Natural killer cell (primary cell): ENCODE measurements at regions not wholly inside any gene's neighbourhood (a gene's known extent, or its start where the extent isn't known, plus 50 kb on each side); places are given as distances from the start of the nearest gene placed in this dataset.

Experiments used
- ATAC-seq, 3 donors: fragments of 150-1000 bp in 2 of 3; fragments of 200-7000 bp in 1 of 3; cut with Tn5 transposase; 1 replicate in 1 of 3; 2 replicates in 2 of 3; pipeline ENCODE4 v1.10.0; 2021; ENCODE audit warnings: mild to moderate bottlenecking in 2 of 3, moderate library complexity in 2 of 3
- DNase-seq, 2 donors: peaks; one replicate each; pipeline versions ENCODE4 v3.0.0 to v3.0.0-alpha.2; 2013 to 2021; ENCODE audit warnings: mixed read lengths in 1 of 2
- H3K27ac ChIP-seq: one replicate; pipeline ENCODE4 v1.5.1; 2013; ENCODE audit warnings: mild to moderate bottlenecking, low read length
- H3K27me3 ChIP-seq: one replicate; pipeline ENCODE4 v1.6.1; 2013; ENCODE audit warnings: low read length; ENCODE audit not compliant: control insufficient read depth, insufficient read depth
- H3K36me3 ChIP-seq: one replicate; pipeline ENCODE4 v1.6.1; 2013; ENCODE audit warnings: low read length; ENCODE audit not compliant: control insufficient read depth, insufficient read depth
- H3K4me1 ChIP-seq: one replicate; pipeline ENCODE4 v1.6.1; 2013; ENCODE audit warnings: low read length; ENCODE audit not compliant: control insufficient read depth, insufficient read depth
- H3K4me3 ChIP-seq: one replicate; pipeline ENCODE4 v1.5.1; 2013; ENCODE audit warnings: low read length
- H3K9me3 ChIP-seq: one replicate; pipeline ENCODE4 v1.6.1; 2013; ENCODE audit warnings: low read length; ENCODE audit not compliant: control insufficient read depth, insufficient read depth
- H3K27ac Mint-ChIP-seq, 2 donors: one replicate each; pipeline ENCODE4 v1.8.0; 2022; ENCODE audit warnings: mild to moderate bottlenecking in 2 of 2, mixed read lengths in 2 of 2, moderate library complexity in 1 of 2
- H3K27me3 Mint-ChIP-seq, 2 donors: one replicate each; pipeline ENCODE4 v1.8.0; 2022; ENCODE audit warnings: low read depth in 2 of 2, mixed read lengths in 2 of 2
- H3K36me3 Mint-ChIP-seq: one replicate; pipeline ENCODE4 v1.8.0; 2022; ENCODE audit warnings: mixed read lengths
- H3K4me1 Mint-ChIP-seq, 2 donors: one replicate each; pipeline ENCODE4 v1.8.0; 2022; ENCODE audit warnings: mixed read lengths in 2 of 2
- H3K4me3 Mint-ChIP-seq: one replicate; pipeline ENCODE4 v1.8.0; 2022; ENCODE audit warnings: mild to moderate bottlenecking, moderate library complexity, mixed read lengths
- H3K9me3 Mint-ChIP-seq, 2 donors: one replicate each; pipeline ENCODE4 v1.8.0; 2022; ENCODE audit warnings: mixed read lengths in 2 of 2
- WGBS: methylation state at CpG from one replicate; pipeline ENCODE4 v1.1.7; 2013; ENCODE audit warnings: missing lambda C conversion rate; ENCODE audit not compliant: insufficient coverage; 5-methylcytosine and 5-hydroxymethylcytosine counted together
- intact Hi-C: fragments of 100-400 bp; cut with micrococcal nuclease; formaldehyde crosslinking; loops from one replicate; pipeline ENCODE4 v1.14.2; 2022
- TF ChIP-seq, protein P1 (sequence below): fragments of 200-600 bp; IDR thresholded peaks from one replicate; pipeline ENCODE4 v1.8.0; 2022; ENCODE audit warnings: antibody characterized with exemption

DNA sequence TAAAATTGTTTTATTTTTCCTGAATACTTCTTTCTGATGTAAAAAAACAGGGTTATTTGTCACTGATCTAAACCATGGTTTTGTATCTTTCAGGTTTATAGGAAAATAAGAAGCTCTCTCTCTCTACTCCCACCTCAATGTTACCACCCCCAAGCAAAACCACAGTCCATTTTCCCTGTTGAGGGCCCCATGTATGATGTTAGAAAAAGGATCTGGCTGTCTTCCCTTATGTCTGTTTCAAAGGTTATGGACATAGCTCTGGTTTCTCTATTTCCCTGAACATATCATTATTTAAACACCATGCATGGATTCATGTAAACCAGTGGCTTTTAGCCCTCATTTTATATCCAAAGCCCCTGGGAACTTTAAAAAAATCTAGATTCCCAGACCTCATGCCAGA lies 649.0 kb upstream of the TBX3 start:
- Histone ChIP-seq H3K4me3 (no peak overlapping the region), H3K9me3 (no peaks in the 10 kb centered on the region), H3K27ac (no peak overlapping the region), H3K36me3 (no peaks in the 10 kb centered on the region), H3K27me3 (no peaks in the 10 kb centered on the region), H3K4me1 (no peaks in the 10 kb centered on the region)
- peaks cover 2 to 5% of the 10 kb centered on the region in 2 donors for H3K9me3 Mint-ChIP-seq
- TF ChIP-seq, protein P1, sequence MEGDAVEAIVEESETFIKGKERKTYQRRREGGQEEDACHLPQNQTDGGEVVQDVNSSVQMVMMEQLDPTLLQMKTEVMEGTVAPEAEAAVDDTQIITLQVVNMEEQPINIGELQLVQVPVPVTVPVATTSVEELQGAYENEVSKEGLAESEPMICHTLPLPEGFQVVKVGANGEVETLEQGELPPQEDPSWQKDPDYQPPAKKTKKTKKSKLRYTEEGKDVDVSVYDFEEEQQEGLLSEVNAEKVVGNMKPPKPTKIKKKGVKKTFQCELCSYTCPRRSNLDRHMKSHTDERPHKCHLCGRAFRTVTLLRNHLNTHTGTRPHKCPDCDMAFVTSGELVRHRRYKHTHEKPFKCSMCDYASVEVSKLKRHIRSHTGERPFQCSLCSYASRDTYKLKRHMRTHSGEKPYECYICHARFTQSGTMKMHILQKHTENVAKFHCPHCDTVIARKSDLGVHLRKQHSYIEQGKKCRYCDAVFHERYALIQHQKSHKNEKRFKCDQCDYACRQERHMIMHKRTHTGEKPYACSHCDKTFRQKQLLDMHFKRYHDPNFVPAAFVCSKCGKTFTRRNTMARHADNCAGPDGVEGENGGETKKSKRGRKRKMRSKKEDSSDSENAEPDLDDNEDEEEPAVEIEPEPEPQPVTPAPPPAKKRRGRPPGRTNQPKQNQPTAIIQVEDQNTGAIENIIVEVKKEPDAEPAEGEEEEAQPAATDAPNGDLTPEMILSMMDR, result no peak
- H3K4me1 Mint-ChIP-seq, result no peaks in the 10 kb centered on the region
- H3K27ac Mint-ChIP-seq, result no peak overlapping the region
- intact Hi-C loops, result no loop called here
- DNase-seq (no peak), ATAC-seq (no peak)
- no peaks in the 10 kb centered on the region for H3K36me3 Mint-ChIP-seq
- H3K27me3 Mint-ChIP-seq, result no peaks in the 10 kb centered on the region
- no peak overlapping the region for H3K4me3 Mint-ChIP-seq

DNA sequence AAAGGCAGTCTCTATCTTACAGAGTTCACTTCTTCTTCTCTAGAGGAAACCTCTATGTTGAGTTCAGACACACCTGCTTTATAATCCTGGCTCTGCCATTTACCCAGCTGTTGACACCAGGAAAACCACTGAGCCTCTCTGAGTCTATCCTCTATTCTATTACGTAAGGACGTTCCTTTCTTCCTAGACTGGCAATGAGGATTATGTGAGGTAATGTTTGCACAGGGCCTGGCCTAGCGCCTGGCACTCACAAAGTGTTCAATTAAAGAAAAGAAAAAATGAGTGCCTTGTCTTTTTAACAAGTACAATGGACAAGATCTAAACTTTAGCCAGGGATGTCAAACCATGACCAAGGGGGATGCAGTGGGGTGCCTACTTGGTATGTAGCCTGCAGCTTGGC lies 641.9 kb upstream of the TBX3 start:
- H3K4me3 Mint-ChIP-seq, result no peak overlapping the region
- no peaks in the 10 kb centered on the region for H3K4me1 Mint-ChIP-seq
- Histone ChIP-seq H3K27me3 (no peaks in the 10 kb centered on the region), H3K4me3 (no peak overlapping the region), H3K36me3 (no peaks in the 10 kb centered on the region), H3K27ac (no peak overlapping the region), H3K9me3 (no peaks in the 10 kb centered on the region), H3K4me1 (no peaks in the 10 kb centered on the region)
- TF ChIP-seq, protein P1, result no peak
- DNase-seq (no peak), ATAC-seq (no peak)
- H3K27ac Mint-ChIP-seq, result no peak overlapping the region
- H3K9me3 Mint-ChIP-seq, result peaks cover 9 to 13% of the 10 kb centered on the region in 2 donors
- peaks cover 7% of the 10 kb centered on the region for H3K36me3 Mint-ChIP-seq
- peaks cover 0 to 2% of the 10 kb centered on the region in 2 donors for H3K27me3 Mint-ChIP-seq
- WGBS, result 94% methylated on average over 2 of the region's 3 CpGs
- intact Hi-C loops, result no loop called here

DNA sequence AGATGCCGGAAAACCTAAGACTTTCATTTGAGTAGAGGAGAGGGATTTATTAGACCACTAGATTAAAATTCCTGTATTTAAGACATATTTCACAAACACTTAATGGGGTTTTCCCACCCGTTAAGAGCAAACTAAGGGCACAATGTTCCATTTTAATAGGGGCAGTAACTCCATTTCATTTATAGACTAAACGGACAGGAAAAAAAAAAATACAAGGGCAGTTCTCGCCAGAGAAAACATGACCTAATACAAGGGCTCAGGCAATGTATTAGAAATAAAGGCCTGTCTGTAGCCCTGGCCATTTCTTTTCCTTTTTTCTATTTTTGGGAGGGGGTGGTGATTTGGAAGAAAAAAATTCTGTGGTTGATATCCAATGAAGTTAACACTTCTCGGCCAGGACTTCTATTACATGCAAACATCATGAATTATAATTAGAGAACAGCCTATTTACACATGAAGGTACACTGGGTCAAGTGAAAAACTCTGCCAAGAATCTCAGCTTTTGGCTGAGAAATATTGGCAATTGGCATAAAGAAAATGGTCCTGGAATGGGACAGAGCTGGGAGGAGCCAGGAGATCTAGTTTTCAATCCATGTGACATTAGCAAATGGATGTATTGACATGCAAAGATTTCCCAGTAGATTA lies 641.1 kb upstream of the TBX3 start:
- Histone ChIP-seq H3K4me3 (no peak overlapping the region), H3K9me3 (no peaks in the 10 kb centered on the region), H3K27me3 (no peaks in the 10 kb centered on the region), H3K36me3 (no peaks in the 10 kb centered on the region), H3K4me1 (no peaks in the 10 kb centered on the region), H3K27ac (no peak overlapping the region)
- WGBS, result 93% methylated on average over 4 of the region's 5 CpGs
- intact Hi-C loops, result no loop called here
- Mint-ChIP-seq H3K9me3 (peaks cover 9 to 13% of the 10 kb centered on the region in 2 donors), H3K4me3 (no peak overlapping the region), H3K27ac (no peak overlapping the region), H3K4me1 (no peaks in the 10 kb centered on the region), H3K27me3 (peaks cover 0 to 2% of the 10 kb centered on the region in 2 donors), H3K36me3 (peaks cover 7% of the 10 kb centered on the region)
- ATAC-seq (no peak), DNase-seq (no peak)
- TF ChIP-seq, protein P1, result no peak
